Loucy (cell line): ENCODE measurements at regions not wholly inside any gene's neighbourhood (a gene's known extent, or its start where the extent isn't known, plus 50 kb on each side); places are given as distances from the start of the nearest gene placed in this dataset.

ENCODE experiments used
- H2AFZ ChIP-seq: fragments of 200-600 bp; sonication (generic); 2 replicates; pipeline ENCODE4 v1.6.0; 2016; ENCODE audit warnings: antibody characterized with exemption, mild to moderate bottlenecking, low read length, moderate library complexity
- H3F3A ChIP-seq: fragments of 200-600 bp; 2 replicates; pipeline ENCODE4 v1.6.0; 2016; ENCODE audit warnings: antibody characterized with exemption, low read depth, mild to moderate bottlenecking
- H3K27me3 ChIP-seq: fragments of 200-600 bp; sonication (generic); 2 replicates; pipeline ENCODE4 v1.6.1; 2014; ENCODE audit warnings: low read length, mild to moderate bottlenecking; ENCODE audit not compliant: insufficient read depth, poor library complexity, severe bottlenecking
- H3K36me3 ChIP-seq: fragments of 200-600 bp; sonication (generic); 2 replicates; pipeline ENCODE4 v1.6.1; 2016; ENCODE audit warnings: low read length; ENCODE audit not compliant: insufficient read depth
- H3K4me1 ChIP-seq: fragments of 200-600 bp; sonication (generic); 2 replicates; pipeline ENCODE4 v1.5.1; 2014; ENCODE audit warnings: low read length, mild to moderate bottlenecking; ENCODE audit not compliant: insufficient read depth, poor library complexity, severe bottlenecking
- H3K4me2 ChIP-seq: fragments of 200-600 bp; sonication (generic); 2 replicates; pipeline ENCODE4 v1.6.0; 2014; ENCODE audit warnings: antibody characterized with exemption, low read length, low read depth, mild to moderate bottlenecking; ENCODE audit not compliant: poor library complexity, severe bottlenecking
- H3K4me3 ChIP-seq: fragments of 200-600 bp; sonication (generic); 2 replicates; pipeline ENCODE4 v1.5.1; 2014; ENCODE audit warnings: low read length, mild to moderate bottlenecking, mixed read lengths; ENCODE audit not compliant: poor library complexity, severe bottlenecking
- H3K79me2 ChIP-seq: fragments of 200-600 bp; sonication (generic); 2 replicates; pipeline ENCODE4 v1.6.1; 2014; ENCODE audit warnings: low read length; ENCODE audit not compliant: insufficient read depth
- H3K9ac ChIP-seq: fragments of 200-600 bp; sonication (generic); 2 replicates; pipeline ENCODE4 v1.6.0; 2014; ENCODE audit warnings: mild to moderate bottlenecking, low read depth, low read length, moderate library complexity; ENCODE audit not compliant: poor library complexity, severe bottlenecking
- H3K9me2 ChIP-seq: fragments of 200-600 bp; sonication (generic); replicated peaks from 2 replicates; pipeline ENCODE4 v1.6.1; 2016; ENCODE audit warnings: low read depth, low read length, mixed read lengths
- H3K9me3 ChIP-seq: fragments of 200-600 bp; sonication (generic); 2 replicates; pipeline ENCODE4 v1.6.1; 2014; ENCODE audit warnings: mild to moderate bottlenecking, antibody characterized with exemption, low read length, low read depth; ENCODE audit not compliant: insufficient read depth
- H4K20me1 ChIP-seq: fragments of 200-600 bp; sonication (generic); 2 replicates; pipeline ENCODE4 v1.6.0; 2014; ENCODE audit warnings: antibody characterized with exemption, low read length, mild to moderate bottlenecking; ENCODE audit not compliant: insufficient read depth, poor library complexity, severe bottlenecking
- EZH2phosphoT487 ChIP-seq: fragments of 200-600 bp; IDR thresholded peaks from 2 replicates; pipeline ENCODE4 v1.6.1; 2018; ENCODE audit warnings: antibody characterized with exemption, mild to moderate bottlenecking, moderate library complexity, borderline replicate concordance
- TF ChIP-seq, protein P1 (sequence below): fragments of 200-600 bp; sonication (generic); conservative IDR thresholded peaks from 2 replicates; pipeline ENCODE4 v1.5.1; 2014; ENCODE audit warnings: mild to moderate bottlenecking, antibody characterized with exemption, low read length

DNA sequence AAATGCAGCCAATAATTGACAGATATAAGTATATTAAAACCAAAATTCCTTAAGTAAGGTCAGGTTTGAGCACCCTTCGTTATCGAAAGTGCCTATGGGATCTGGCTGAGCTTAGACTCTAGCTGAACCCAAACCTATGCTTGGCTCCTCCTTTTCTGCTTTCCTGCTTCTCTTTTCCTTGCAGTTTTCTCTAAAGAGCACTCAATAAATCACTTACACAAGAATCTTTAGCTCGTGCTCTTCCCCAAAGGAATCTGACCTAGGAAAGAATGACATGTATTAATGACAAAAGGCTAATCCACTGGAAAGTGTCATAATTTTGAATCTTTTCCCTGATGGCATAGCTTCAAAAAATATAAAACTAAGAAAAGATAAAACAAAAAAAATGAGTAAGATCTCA lies 282.7 kb downstream of the DKK2 start:
- Histone ChIP-seq H4K20me1 (no peaks in the 10 kb centered on the region), H2AFZ (no peak overlapping the region)

DNA sequence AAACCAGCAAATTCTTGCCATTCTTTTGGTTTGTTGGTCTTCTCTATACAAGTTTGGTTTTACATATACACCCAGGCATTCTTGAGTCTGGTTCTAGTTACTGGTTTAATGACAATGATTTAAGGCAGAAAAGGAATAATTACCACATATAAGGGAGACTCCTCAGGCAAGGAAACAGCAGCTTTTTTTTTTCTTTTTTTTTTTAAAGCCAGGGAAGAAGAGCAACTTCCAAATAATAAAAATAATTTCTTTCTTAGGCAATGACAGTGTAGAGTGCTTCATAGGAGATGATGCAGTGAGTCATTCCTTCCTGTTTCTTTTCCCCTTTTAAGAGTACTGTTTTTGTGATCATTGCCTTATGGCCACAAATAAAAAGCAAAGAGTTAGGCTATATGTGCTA lies 289.7 kb downstream of the DKK2 start:
- TF ChIP-seq EZH2phosphoT487: no peak
- TF ChIP-seq, protein P1, sequence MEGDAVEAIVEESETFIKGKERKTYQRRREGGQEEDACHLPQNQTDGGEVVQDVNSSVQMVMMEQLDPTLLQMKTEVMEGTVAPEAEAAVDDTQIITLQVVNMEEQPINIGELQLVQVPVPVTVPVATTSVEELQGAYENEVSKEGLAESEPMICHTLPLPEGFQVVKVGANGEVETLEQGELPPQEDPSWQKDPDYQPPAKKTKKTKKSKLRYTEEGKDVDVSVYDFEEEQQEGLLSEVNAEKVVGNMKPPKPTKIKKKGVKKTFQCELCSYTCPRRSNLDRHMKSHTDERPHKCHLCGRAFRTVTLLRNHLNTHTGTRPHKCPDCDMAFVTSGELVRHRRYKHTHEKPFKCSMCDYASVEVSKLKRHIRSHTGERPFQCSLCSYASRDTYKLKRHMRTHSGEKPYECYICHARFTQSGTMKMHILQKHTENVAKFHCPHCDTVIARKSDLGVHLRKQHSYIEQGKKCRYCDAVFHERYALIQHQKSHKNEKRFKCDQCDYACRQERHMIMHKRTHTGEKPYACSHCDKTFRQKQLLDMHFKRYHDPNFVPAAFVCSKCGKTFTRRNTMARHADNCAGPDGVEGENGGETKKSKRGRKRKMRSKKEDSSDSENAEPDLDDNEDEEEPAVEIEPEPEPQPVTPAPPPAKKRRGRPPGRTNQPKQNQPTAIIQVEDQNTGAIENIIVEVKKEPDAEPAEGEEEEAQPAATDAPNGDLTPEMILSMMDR: no peak
- no peak overlapping the region for H2AFZ ChIP-seq
- H4K20me1 ChIP-seq: no peaks in the 10 kb centered on the region
- no peaks in the 10 kb centered on the region for H3K79me2 ChIP-seq
- no peak overlapping the region for H3K4me3 ChIP-seq
- no peaks in the 10 kb centered on the region for H3K9me3 ChIP-seq
- H3F3A ChIP-seq: no peaks in the 10 kb centered on the region
- no peaks in the 10 kb centered on the region for H3K27me3 ChIP-seq
- no peaks in the 10 kb centered on the region for H3K36me3 ChIP-seq
- H3K4me1 ChIP-seq: no peaks in the 10 kb centered on the region
- no peaks in the 10 kb centered on the region for H3K9me2 ChIP-seq
- H3K9ac ChIP-seq: no peak overlapping the region
- H3K4me2 ChIP-seq: no peak overlapping the region

More for the DNA sequence above, 282.7 kb downstream of the DKK2 start:
- Histone ChIP-seq H3K9me3 (no peaks in the 10 kb centered on the region; the same call in 1 of the 2 replicates), H3K4me1 (peaks cover 5% of the 10 kb centered on the region), H3K79me2 (no peaks in the 10 kb centered on the region), H3K4me3 (no peak overlapping the region), H3K27me3 (no peaks in the 10 kb centered on the region), H3K36me3 (no peaks in the 10 kb centered on the region), H3K9me2 (no peaks in the 10 kb centered on the region), H3K4me2 (no peak overlapping the region), H3K9ac (no peak overlapping the region), H3F3A (no peaks in the 10 kb centered on the region)
- TF ChIP-seq, protein P1: no peak

DNA sequence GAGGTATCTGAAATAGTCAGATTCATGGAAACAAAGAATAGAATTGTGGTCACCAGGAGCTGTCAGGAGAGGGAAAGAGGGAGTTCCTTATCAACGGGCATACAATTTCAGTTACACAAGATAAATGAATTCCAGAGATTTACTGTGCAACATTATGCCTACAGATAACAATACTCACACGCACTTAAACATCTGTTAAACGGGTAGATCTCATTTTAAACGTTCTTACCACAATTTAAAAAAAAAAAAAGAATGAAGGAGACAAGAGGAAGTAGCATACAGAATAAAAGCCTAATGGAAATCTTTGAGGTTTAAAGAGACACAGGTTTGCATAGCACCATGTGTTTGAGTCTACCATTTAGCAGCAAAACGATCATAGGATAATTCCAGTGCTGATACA lies 298.0 kb downstream of the DKK2 start:
- Histone ChIP-seq H3K4me1 (peaks cover 17% of the 10 kb centered on the region), H3K36me3 (no peaks in the 10 kb centered on the region), H3K4me3 (no peak overlapping the region), H3K27me3 (no peaks in the 10 kb centered on the region), H3K9me2 (no peaks in the 10 kb centered on the region), H3K9ac (no peak overlapping the region), H4K20me1 (no peaks in the 10 kb centered on the region), H2AFZ (no peak overlapping the region), H3K79me2 (no peaks in the 10 kb centered on the region), H3K9me3 (no peaks in the 10 kb centered on the region), H3K4me2 (no peak overlapping the region), H3F3A (0 out of 2 replicates have a peak, but pooled peaks cover 3% of the 10 kb centered on the region)
- TF ChIP-seq, protein P1: no peak
- TF ChIP-seq EZH2phosphoT487: no peak
